ENCODE measurements at regions not wholly inside any gene's neighbourhood (a gene's known extent, or its start where the extent isn't known, plus 50 kb on each side); places are given as distances from the start of the nearest gene placed in this dataset.

GRCh38 chr13:111962431-111962891 is 104.5 kb upstream of the SOX1 start:
- POLR2A ChIA-PET, result no interaction called here
- no peak for DNase-seq (ENCODE audit: extremely low spot score)
- TF ChIP-seq ZNF384 (IDR thresholded peaks at IDR 0.05), result no peak
- TF ChIP-seq FOXM1 (IDR thresholded peaks at IDR 0.05; ENCODE audit: borderline replicate concordance), result no peak
- no peak for TF ChIP-seq NFRKB (IDR thresholded peaks at IDR 0.05)
- no peak for TF ChIP-seq TARDBP (IDR thresholded peaks at IDR 0.05)
- TF ChIP-seq ARNT (IDR thresholded peaks at IDR 0.05), result no peak
- TF ChIP-seq L3MBTL2 (conservative IDR thresholded peaks at IDR 0.05), result no peak
- no peak for TF ChIP-seq HDGF (IDR thresholded peaks at IDR 0.05; ENCODE audit: borderline replicate concordance)
- no peak for TF ChIP-seq SP1 (IDR thresholded peaks at IDR 0.05)
- CTCF ChIA-PET, result no interaction called here

- no peak for DNase-seq (ENCODE audit: extremely low spot score)
- no peak for TF ChIP-seq SP1 (IDR thresholded peaks at IDR 0.05)
- TF ChIP-seq FOXK2 (IDR thresholded peaks at IDR 0.05), result no peak
- no peak for TF ChIP-seq ELF4 (IDR thresholded peaks at IDR 0.05)
- no peak for TF ChIP-seq FOXA1 (IDR thresholded peaks at IDR 0.05)
- TF ChIP-seq CTBP1 (IDR thresholded peaks at IDR 0.05; ENCODE audit: borderline replicate concordance), result no peak
- TF ChIP-seq HDGF (IDR thresholded peaks at IDR 0.05; ENCODE audit: borderline replicate concordance), result no peak
- TF ChIP-seq BHLHE40 (IDR thresholded peaks at IDR 0.05; ENCODE audit: borderline replicate concordance), result no peak
- no peak for TF ChIP-seq ARNT (IDR thresholded peaks at IDR 0.05)
- no peak for TF ChIP-seq NFRKB (IDR thresholded peaks at IDR 0.05)
- no peak for TF ChIP-seq ZNF384 (IDR thresholded peaks at IDR 0.05)
- no peak for TF ChIP-seq L3MBTL2 (conservative IDR thresholded peaks at IDR 0.05)
- no peak for TF ChIP-seq FOXM1 (IDR thresholded peaks at IDR 0.05; ENCODE audit: borderline replicate concordance)
- no peak for TF ChIP-seq LEF1 (IDR thresholded peaks at IDR 0.05; ENCODE audit: borderline replicate concordance)
- TF ChIP-seq PKNOX1 (IDR thresholded peaks at IDR 0.05), result no peak
- POLR2A ChIA-PET, result no interaction called here
- CTCF ChIA-PET, result no interaction called here
Measured at GRCh38 chr13:111963031-111963430, 103.9 kb upstream of the SOX1 start.

- POLR2A ChIA-PET, result no interaction called here
- no peak for TF ChIP-seq CTBP1 (IDR thresholded peaks at IDR 0.05; ENCODE audit: borderline replicate concordance)
- TF ChIP-seq ZNF384 (IDR thresholded peaks at IDR 0.05), result no peak
- TF ChIP-seq FOXK2 (IDR thresholded peaks at IDR 0.05), result no peak
- no peak for TF ChIP-seq SUZ12 (IDR thresholded peaks at IDR 0.05)
- TF ChIP-seq HDGF (IDR thresholded peaks at IDR 0.05; ENCODE audit: borderline replicate concordance), result no peak
- TF ChIP-seq FOXA1 (IDR thresholded peaks at IDR 0.05), result no peak
- TF ChIP-seq PKNOX1 (IDR thresholded peaks at IDR 0.05), result no peak
- no peak for TF ChIP-seq TARDBP (IDR thresholded peaks at IDR 0.05)
- CTCF ChIA-PET, result no interaction called here
- DNase-seq (ENCODE audit: extremely low spot score), result no peak
Measured at GRCh38 chr13:111964411-111965035, 102.4 kb upstream of the SOX1 start.

- CTCF ChIA-PET, result no interaction called here
- DNase-seq (ENCODE audit: extremely low spot score), result no peak
- POLR2A ChIA-PET, result no interaction called here
- no peak for TF ChIP-seq FOXM1 (IDR thresholded peaks at IDR 0.05; ENCODE audit: borderline replicate concordance)
- TF ChIP-seq ARNT (IDR thresholded peaks at IDR 0.05), result no peak
- TF ChIP-seq ZNF384 (IDR thresholded peaks at IDR 0.05), result no peak
- no peak for TF ChIP-seq L3MBTL2 (conservative IDR thresholded peaks at IDR 0.05)
- no peak for TF ChIP-seq HDGF (IDR thresholded peaks at IDR 0.05; ENCODE audit: borderline replicate concordance)
- no peak for TF ChIP-seq CTBP1 (IDR thresholded peaks at IDR 0.05; ENCODE audit: borderline replicate concordance)
Measured at GRCh38 chr13:111965466-111966214, 101.3 kb upstream of the SOX1 start.

- no peak for DNase-seq (ENCODE audit: extremely low spot score)
- ChIA-PET POLR2A (no interaction called here), CTCF (no interaction called here)
- TF ChIP-seq ELF4 (IDR thresholded peaks at IDR 0.05) (no peak), ZNF384 (IDR thresholded peaks at IDR 0.05) (no peak), FOXM1 (IDR thresholded peaks at IDR 0.05; ENCODE audit: borderline replicate concordance) (no peak), SUZ12 (IDR thresholded peaks at IDR 0.05) (no peak), LEF1 (IDR thresholded peaks at IDR 0.05; ENCODE audit: borderline replicate concordance) (no peak), HDGF (IDR thresholded peaks at IDR 0.05; ENCODE audit: borderline replicate concordance) (no peak), L3MBTL2 (conservative IDR thresholded peaks at IDR 0.05) (no peak)
Measured at GRCh38 chr13:111966933-111967332, 100.0 kb upstream of the SOX1 start.

- ChIA-PET CTCF (no interaction called here), POLR2A (no interaction called here)
- no peak for DNase-seq (ENCODE audit: extremely low spot score)
- TF ChIP-seq LEF1 (IDR thresholded peaks at IDR 0.05; ENCODE audit: borderline replicate concordance) (no peak), CTBP1 (IDR thresholded peaks at IDR 0.05; ENCODE audit: borderline replicate concordance) (no peak), BHLHE40 (IDR thresholded peaks at IDR 0.05; ENCODE audit: borderline replicate concordance) (no peak), L3MBTL2 (conservative IDR thresholded peaks at IDR 0.05) (no peak), ZNF384 (IDR thresholded peaks at IDR 0.05) (no peak), HDGF (IDR thresholded peaks at IDR 0.05; ENCODE audit: borderline replicate concordance) (no peak), ELF4 (IDR thresholded peaks at IDR 0.05) (no peak), FOXM1 (IDR thresholded peaks at IDR 0.05; ENCODE audit: borderline replicate concordance) (no peak), FOXA1 (IDR thresholded peaks at IDR 0.05) (no peak), FOXK2 (IDR thresholded peaks at IDR 0.05) (no peak), ARNT (IDR thresholded peaks at IDR 0.05) (no peak), TARDBP (IDR thresholded peaks at IDR 0.05) (no peak), SUZ12 (IDR thresholded peaks at IDR 0.05) (no peak), NFRKB (IDR thresholded peaks at IDR 0.05) (no peak), SP1 (IDR thresholded peaks at IDR 0.05) (no peak), PKNOX1 (IDR thresholded peaks at IDR 0.05) (no peak)
Measured at GRCh38 chr13:111967572-111968201, 99.3 kb upstream of the SOX1 start.

All from HEK293T (cell line).